Coronary artery (tissue), 2 donors: ENCODE measurements at regions not wholly inside any gene's neighbourhood (a gene's known extent, or its start where the extent isn't known, plus 50 kb on each side); places are given as distances from the start of the nearest gene placed in this dataset.

Experiments used
- DNase-seq: peaks from one replicate; pipeline ENCODE4 v3.0.0-alpha.2; 2017; ENCODE audit warnings: low spot score
- H3K27ac ChIP-seq, 2 donors: fragments of 200-600 bp; sonication (generic); one replicate each; pipeline ENCODE4 v1.5.1; 2016 to 2019
- H3K4me3 ChIP-seq: fragments of 200-600 bp; sonication (generic); 2 replicates; pipeline ENCODE4 v1.5.1; 2016; ENCODE audit warnings: mild to moderate bottlenecking, moderate library complexity
- CTCF ChIP-seq: fragments of 200-600 bp; sonication (generic); IDR thresholded peaks from one replicate; pipeline ENCODE4 v1.5.1; 2019; ENCODE audit warnings: antibody characterized with exemption

- no peak for TF ChIP-seq CTCF
- H3K4me3 ChIP-seq: no peak overlapping the region
- no peak overlapping the region for H3K27ac ChIP-seq
- no peak for DNase-seq
Measured at GRCh38 chr17:59503500-59503899, 61.9 kb upstream of the DHX40 start.

- H3K4me3 ChIP-seq: no peak overlapping the region
- no peak overlapping the region for H3K27ac ChIP-seq
- DNase-seq: no peak
- no peak for TF ChIP-seq CTCF
Measured at GRCh38 chr17:59504821-59505220, 60.6 kb upstream of the DHX40 start.

- H3K27ac ChIP-seq: no peak overlapping the region
- TF ChIP-seq CTCF: no peak
- no peak overlapping the region for H3K4me3 ChIP-seq
- no peak for DNase-seq
Measured at GRCh38 chr17:59505610-59506276, 59.7 kb upstream of the DHX40 start.

- H3K4me3 ChIP-seq: no peak overlapping the region
Measured at GRCh38 chr17:59506894-59507726, 58.3 kb upstream of the DHX40 start.

GRCh38 chr17:59508999-59509625 lies 56.3 kb upstream of the DHX40 start:
- TF ChIP-seq CTCF: no peak
- no peak for DNase-seq
- Histone ChIP-seq H3K27ac (no peak overlapping the region), H3K4me3 (no peak overlapping the region)

More at GRCh38 chr17:59506894-59507726, 58.3 kb upstream of the DHX40 start:
- no peak overlapping the region for H3K27ac ChIP-seq
- no peak for TF ChIP-seq CTCF
- no peak for DNase-seq

GRCh38 chr17:59510611-59511010 lies 54.8 kb upstream of the DHX40 start:
- no peak for TF ChIP-seq CTCF
- Histone ChIP-seq H3K4me3 (no peak overlapping the region), H3K27ac (no peak overlapping the region)
- no peak for DNase-seq
